GM19043 (cell line): ENCODE measurements at regions not wholly inside any gene's neighbourhood (a gene's known extent, or its start where the extent isn't known, plus 50 kb on each side); places are given as distances from the start of the nearest gene placed in this dataset.

Experiments used
- ATAC-seq: cut with Tn5 transposase; IDR thresholded peaks from one replicate; pipeline ENCODE4 v1.9.1; 2021; ENCODE audit warnings: low read depth; ENCODE audit not compliant: unreplicated experiment

DNA sequence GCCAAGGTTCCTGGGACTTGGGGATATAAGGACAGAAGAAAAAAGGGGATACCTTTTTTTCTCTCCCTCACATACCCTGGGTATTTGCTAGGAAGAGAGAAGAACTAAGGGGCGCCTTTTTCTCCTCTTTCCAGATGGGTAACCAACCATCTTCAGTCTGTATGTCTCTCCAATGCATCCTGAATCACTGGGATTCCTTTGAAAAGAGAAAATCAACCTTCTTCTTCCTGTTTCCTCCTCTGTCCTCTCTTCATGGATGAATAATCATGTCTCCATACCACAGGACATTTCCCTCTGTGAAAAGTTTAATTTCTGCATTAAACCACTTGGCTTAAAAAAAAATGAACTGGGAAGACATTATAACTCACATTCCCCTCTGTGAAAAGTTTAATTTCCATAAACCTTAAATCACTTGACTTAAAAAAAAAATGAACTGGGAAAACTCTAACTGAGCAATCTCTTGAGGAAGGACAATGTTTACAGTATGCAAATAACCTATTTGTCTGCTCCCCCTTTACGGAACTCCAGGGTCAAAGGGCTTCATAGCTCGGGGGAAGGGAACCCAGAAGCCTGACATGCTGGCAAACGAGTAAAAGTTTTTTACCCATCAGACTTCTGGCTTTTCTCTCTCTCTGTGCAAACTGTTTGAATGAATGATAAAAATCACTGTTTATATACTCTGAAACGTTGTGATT is 56.7 kb upstream of the FAM98A start:
- ATAC-seq = no peak

- no peak for ATAC-seq
These were observed 53.7 kb upstream of the FAM98A start for GRCh38 chr2:33652830-33653229.

- ATAC-seq = no peak
These were observed 51.1 kb upstream of the FAM98A start for GRCh38 chr2:33650171-33650570.
